GM12891 (cell line): ENCODE measurements at regions not wholly inside any gene's neighbourhood (a gene's known extent, or its start where the extent isn't known, plus 50 kb on each side); places are given as distances from the start of the nearest gene placed in this dataset.

ENCODE experiments used
- PAX5 ChIP-seq: IDR thresholded peaks from 2 replicates; pipeline ENCODE4 v1.6.1; 2011; ENCODE audit warnings: low read length, moderate library complexity, mild to moderate bottlenecking; ENCODE audit not compliant: insufficient read depth, severe bottlenecking
- POLR2A ChIP-seq: IDR thresholded peaks from 2 replicates; pipeline ENCODE4 v1.6.1; 2011; ENCODE audit warnings: low read depth, low read length, control low read depth
- POLR2AphosphoS5 ChIP-seq: IDR thresholded peaks from 2 replicates; pipeline ENCODE4 v1.6.1; 2011; ENCODE audit warnings: low read depth, low read length, control low read depth
- POU2F2 ChIP-seq: IDR thresholded peaks from 2 replicates; pipeline ENCODE4 v1.6.1; 2011; ENCODE audit warnings: low read depth, mild to moderate bottlenecking, control low read depth, low read length, moderate library complexity

DNA sequence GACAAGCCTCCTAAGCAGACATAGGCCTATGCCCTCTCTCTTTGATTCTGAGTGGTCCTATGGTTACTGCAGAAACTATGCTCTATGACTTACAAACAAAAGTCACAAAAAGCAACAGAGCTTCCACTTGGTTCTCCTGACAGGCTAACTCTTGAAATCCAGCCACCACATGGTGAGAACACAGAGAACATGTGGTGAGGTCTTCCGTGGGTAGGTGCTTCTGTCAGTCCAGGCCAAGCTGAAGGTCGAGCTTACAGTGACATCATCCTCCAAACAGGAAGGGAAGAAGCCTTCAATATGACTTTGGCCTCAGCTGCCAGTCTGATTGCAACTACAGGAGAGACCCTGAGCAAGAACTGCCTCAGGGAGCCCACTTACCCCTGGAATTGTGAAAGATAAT, 265.5 kb downstream of the TBX18 start:
- TF ChIP-seq PAX5 (no peak), POU2F2 (no peak), POLR2AphosphoS5 (no peak), POLR2A (no peak)
